ENCODE measurements at regions not wholly inside any gene's neighbourhood (a gene's known extent, or its start where the extent isn't known, plus 50 kb on each side); places are given as distances from the start of the nearest gene placed in this dataset.

DNA sequence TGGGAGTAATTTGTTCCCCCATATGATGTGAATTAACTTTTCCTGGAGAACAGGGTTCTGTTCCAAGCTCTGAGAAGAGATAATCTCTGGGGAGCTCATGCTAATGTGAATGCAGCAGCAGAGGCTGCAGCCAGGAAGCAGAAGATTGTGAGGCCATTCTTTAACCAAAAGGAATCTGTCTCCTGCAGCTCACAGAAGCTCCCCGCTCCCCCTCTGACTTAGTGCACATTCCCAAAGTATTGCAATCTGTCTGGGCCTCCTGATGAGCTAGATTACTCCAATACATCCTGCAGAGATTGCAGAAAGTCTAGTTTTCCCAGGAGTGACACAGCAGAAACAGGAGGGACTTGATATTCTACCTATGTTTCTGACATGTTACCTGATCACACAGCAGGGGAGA, 420.6 kb upstream of the FAT3 start:
- Histone ChIP-seq H3K9ac (no peak overlapping the region), H3K9me3 (no peaks in the 10 kb centered on the region)

More for the DNA sequence above, 420.6 kb upstream of the FAT3 start:
- H2AFZ ChIP-seq (ENCODE audit: low read depth): no peak overlapping the region
- ChIA-PET CTCF (no interaction called here), POLR2A (no interaction called here)
- H3K9me2 ChIP-seq: no peaks in the 10 kb centered on the region
- peak; percentile 36 for DNase-seq
- H3K4me2 ChIP-seq: no peak overlapping the region
- no peak overlapping the region for H3K4me3 ChIP-seq (ENCODE audit: low read depth in 2 of 2, low read length in 1 of 2)
- peaks cover 9 to 13% of the 10 kb centered on the region in 2 experiments; a peak in 3 of 4 replicates for H3K4me1 ChIP-seq (ENCODE audit: control insufficient read depth in 1 of 2, insufficient read depth in 2 of 2, low read depth in 1 of 2, low read length in 1 of 2)
- no peaks in the 10 kb centered on the region for H3K27me3 ChIP-seq (ENCODE audit: insufficient read depth)
- TF ChIP-seq CHD2 (IDR thresholded peaks at IDR 0.05; ENCODE audit: low read length, partially characterized antibody): peak; percentile 23
- TF ChIP-seq, protein P1, sequence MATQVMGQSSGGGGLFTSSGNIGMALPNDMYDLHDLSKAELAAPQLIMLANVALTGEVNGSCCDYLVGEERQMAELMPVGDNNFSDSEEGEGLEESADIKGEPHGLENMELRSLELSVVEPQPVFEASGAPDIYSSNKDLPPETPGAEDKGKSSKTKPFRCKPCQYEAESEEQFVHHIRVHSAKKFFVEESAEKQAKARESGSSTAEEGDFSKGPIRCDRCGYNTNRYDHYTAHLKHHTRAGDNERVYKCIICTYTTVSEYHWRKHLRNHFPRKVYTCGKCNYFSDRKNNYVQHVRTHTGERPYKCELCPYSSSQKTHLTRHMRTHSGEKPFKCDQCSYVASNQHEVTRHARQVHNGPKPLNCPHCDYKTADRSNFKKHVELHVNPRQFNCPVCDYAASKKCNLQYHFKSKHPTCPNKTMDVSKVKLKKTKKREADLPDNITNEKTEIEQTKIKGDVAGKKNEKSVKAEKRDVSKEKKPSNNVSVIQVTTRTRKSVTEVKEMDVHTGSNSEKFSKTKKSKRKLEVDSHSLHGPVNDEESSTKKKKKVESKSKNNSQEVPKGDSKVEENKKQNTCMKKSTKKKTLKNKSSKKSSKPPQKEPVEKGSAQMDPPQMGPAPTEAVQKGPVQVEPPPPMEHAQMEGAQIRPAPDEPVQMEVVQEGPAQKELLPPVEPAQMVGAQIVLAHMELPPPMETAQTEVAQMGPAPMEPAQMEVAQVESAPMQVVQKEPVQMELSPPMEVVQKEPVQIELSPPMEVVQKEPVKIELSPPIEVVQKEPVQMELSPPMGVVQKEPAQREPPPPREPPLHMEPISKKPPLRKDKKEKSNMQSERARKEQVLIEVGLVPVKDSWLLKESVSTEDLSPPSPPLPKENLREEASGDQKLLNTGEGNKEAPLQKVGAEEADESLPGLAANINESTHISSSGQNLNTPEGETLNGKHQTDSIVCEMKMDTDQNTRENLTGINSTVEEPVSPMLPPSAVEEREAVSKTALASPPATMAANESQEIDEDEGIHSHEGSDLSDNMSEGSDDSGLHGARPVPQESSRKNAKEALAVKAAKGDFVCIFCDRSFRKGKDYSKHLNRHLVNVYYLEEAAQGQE (IDR thresholded peaks at IDR 0.05; ENCODE audit: low read depth, low read length): no peak
- TF ChIP-seq EP300 (IDR thresholded peaks at IDR 0.05; ENCODE audit: borderline replicate concordance in 1 of 2, low read depth in 1 of 2, low read length in 1 of 2): no peak
- 0 out of 2 replicates have a peak, but pooled peaks have one; percentile 14 for TF ChIP-seq TCF12 (IDR thresholded peaks at IDR 0.05)
- TF ChIP-seq, protein P2, sequence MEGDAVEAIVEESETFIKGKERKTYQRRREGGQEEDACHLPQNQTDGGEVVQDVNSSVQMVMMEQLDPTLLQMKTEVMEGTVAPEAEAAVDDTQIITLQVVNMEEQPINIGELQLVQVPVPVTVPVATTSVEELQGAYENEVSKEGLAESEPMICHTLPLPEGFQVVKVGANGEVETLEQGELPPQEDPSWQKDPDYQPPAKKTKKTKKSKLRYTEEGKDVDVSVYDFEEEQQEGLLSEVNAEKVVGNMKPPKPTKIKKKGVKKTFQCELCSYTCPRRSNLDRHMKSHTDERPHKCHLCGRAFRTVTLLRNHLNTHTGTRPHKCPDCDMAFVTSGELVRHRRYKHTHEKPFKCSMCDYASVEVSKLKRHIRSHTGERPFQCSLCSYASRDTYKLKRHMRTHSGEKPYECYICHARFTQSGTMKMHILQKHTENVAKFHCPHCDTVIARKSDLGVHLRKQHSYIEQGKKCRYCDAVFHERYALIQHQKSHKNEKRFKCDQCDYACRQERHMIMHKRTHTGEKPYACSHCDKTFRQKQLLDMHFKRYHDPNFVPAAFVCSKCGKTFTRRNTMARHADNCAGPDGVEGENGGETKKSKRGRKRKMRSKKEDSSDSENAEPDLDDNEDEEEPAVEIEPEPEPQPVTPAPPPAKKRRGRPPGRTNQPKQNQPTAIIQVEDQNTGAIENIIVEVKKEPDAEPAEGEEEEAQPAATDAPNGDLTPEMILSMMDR (IDR thresholded peaks at IDR 0.05): no peak
- TF ChIP-seq MXI1 (IDR thresholded peaks at IDR 0.05; ENCODE audit: low read depth, low read length): no peak
- TF ChIP-seq, protein P3, sequence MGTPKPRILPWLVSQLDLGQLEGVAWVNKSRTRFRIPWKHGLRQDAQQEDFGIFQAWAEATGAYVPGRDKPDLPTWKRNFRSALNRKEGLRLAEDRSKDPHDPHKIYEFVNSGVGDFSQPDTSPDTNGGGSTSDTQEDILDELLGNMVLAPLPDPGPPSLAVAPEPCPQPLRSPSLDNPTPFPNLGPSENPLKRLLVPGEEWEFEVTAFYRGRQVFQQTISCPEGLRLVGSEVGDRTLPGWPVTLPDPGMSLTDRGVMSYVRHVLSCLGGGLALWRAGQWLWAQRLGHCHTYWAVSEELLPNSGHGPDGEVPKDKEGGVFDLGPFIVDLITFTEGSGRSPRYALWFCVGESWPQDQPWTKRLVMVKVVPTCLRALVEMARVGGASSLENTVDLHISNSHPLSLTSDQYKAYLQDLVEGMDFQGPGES (IDR thresholded peaks at IDR 0.05; ENCODE audit: low read depth, low read length): no peak
- TF ChIP-seq RFX5 (IDR thresholded peaks at IDR 0.05; ENCODE audit: low read length): no peak
- TF ChIP-seq RCOR1 (IDR thresholded peaks at IDR 0.05; ENCODE audit: low read length): peak; percentile 39; the same call in 1 of the 2 replicates
- no peak for TF ChIP-seq FOXM1 (IDR thresholded peaks at IDR 0.05; ENCODE audit: low read depth)
- TF ChIP-seq JUND (IDR thresholded peaks at IDR 0.05): no peak
- 11% methylated on average over 1 of the region's 1 CpG for WGBS (ENCODE audit: low lambda C conversion rate)
- H3F3A ChIP-seq (replicated peaks; ENCODE audit: insufficient read depth): no peaks in the 10 kb centered on the region
- H3K27ac ChIP-seq (ENCODE audit: low read depth in 2 of 2, low read length in 1 of 2): peak overlapping the region; percentile 19 to 66; a peak in 1 of 4 replicates
- H4K20me1 ChIP-seq (ENCODE audit: insufficient read depth): no peaks in the 10 kb centered on the region
- no peaks in the 10 kb centered on the region for H3K36me3 ChIP-seq (replicated peaks in 1 of 2; ENCODE audit: control insufficient read depth in 1 of 2, insufficient read depth in 2 of 2, low read length in 1 of 2)
- H3K79me2 ChIP-seq (ENCODE audit: insufficient read depth): no peaks in the 10 kb centered on the region

Measured in SK-N-SH (cell line).